ENCODE measurements at regions not wholly inside any gene's neighbourhood (a gene's known extent, or its start where the extent isn't known, plus 50 kb on each side); places are given as distances from the start of the nearest gene placed in this dataset.

- H3K4me3 ChIP-seq (replicated peaks in 1 of 4; ENCODE audit: control extremely low read depth in 1 of 4, insufficient read depth in 1 of 4, low read depth in 3 of 4, low read length in 4 of 4), result no peak overlapping the region
- TF ChIP-seq CTCF (conservative IDR thresholded peaks at IDR 0.05 in 1 of 2, IDR thresholded peaks at IDR 0.05 in 1 of 2; ENCODE audit: low read depth in 1 of 2, low read length in 2 of 2), result no peak
- TF ChIP-seq EZH2 (IDR thresholded peaks at IDR 0.05; ENCODE audit: low read length, missing control alignments), result no peak
- H3K4me1 ChIP-seq (ENCODE audit: control insufficient read depth, extremely low read depth, insufficient read depth, low read length), result no peaks in the 10 kb centered on the region
- H3K27ac ChIP-seq (ENCODE audit: insufficient read depth, low read length), result no peak overlapping the region
- no peaks in the 10 kb centered on the region for H3K27me3 ChIP-seq (ENCODE audit: control insufficient read depth, insufficient read depth, low read length)
- no peak overlapping the region for H2AFZ ChIP-seq (ENCODE audit: low read length)
- H4K20me1 ChIP-seq (ENCODE audit: control insufficient read depth, extremely low read depth, insufficient read depth, low read length), result no peaks in the 10 kb centered on the region
- H3K36me3 ChIP-seq (ENCODE audit: control insufficient read depth, insufficient read depth, low read length), result no peaks in the 10 kb centered on the region
- no peak overlapping the region for H3K9ac ChIP-seq (ENCODE audit: insufficient read depth, low read length)
- H3K79me2 ChIP-seq (ENCODE audit: control insufficient read depth, insufficient read depth, low read length), result no peaks in the 10 kb centered on the region
- no peaks in the 10 kb centered on the region for H3K9me3 ChIP-seq (ENCODE audit: control insufficient read depth, insufficient read depth, low read depth, low read length)
- no peak overlapping the region for H3K4me2 ChIP-seq (ENCODE audit: extremely low read depth, insufficient read depth, low read length)
- DNase-seq (ENCODE audit: low read depth in 2 of 2), result no peak
These were observed 162.6 kb downstream of the TEX29 start for GRCh38 chr13:111482806-111483620.

GRCh38 chr13:111483621-111483987, 163.2 kb downstream of the TEX29 start:
- Histone ChIP-seq H3K9ac (ENCODE audit: insufficient read depth, low read length) (no peak overlapping the region), H3K4me3 (replicated peaks in 1 of 4; ENCODE audit: control extremely low read depth in 1 of 4, insufficient read depth in 1 of 4, low read depth in 3 of 4, low read length in 4 of 4) (no peak overlapping the region), H3K27me3 (ENCODE audit: control insufficient read depth, insufficient read depth, low read length) (no peaks in the 10 kb centered on the region), H3K27ac (ENCODE audit: insufficient read depth, low read length) (no peak overlapping the region), H3K36me3 (ENCODE audit: control insufficient read depth, insufficient read depth, low read length) (no peaks in the 10 kb centered on the region), H3K4me1 (ENCODE audit: control insufficient read depth, extremely low read depth, insufficient read depth, low read length) (no peaks in the 10 kb centered on the region), H3K79me2 (ENCODE audit: control insufficient read depth, insufficient read depth, low read length) (no peaks in the 10 kb centered on the region), H3K4me2 (ENCODE audit: extremely low read depth, insufficient read depth, low read length) (no peak overlapping the region), H2AFZ (ENCODE audit: low read length) (no peak overlapping the region), H4K20me1 (ENCODE audit: control insufficient read depth, extremely low read depth, insufficient read depth, low read length) (no peaks in the 10 kb centered on the region), H3K9me3 (ENCODE audit: control insufficient read depth, insufficient read depth, low read depth, low read length) (no peaks in the 10 kb centered on the region)
- no peak for DNase-seq (ENCODE audit: low read depth in 2 of 2)
- TF ChIP-seq CTCF (conservative IDR thresholded peaks at IDR 0.05 in 1 of 2, IDR thresholded peaks at IDR 0.05 in 1 of 2; ENCODE audit: low read depth in 1 of 2, low read length in 2 of 2), result no peak
- no peak for TF ChIP-seq EZH2 (IDR thresholded peaks at IDR 0.05; ENCODE audit: low read length, missing control alignments)

- Histone ChIP-seq H3K27ac (ENCODE audit: insufficient read depth, low read length) (no peak overlapping the region), H3K4me1 (ENCODE audit: control insufficient read depth, extremely low read depth, insufficient read depth, low read length) (no peaks in the 10 kb centered on the region), H3K9me3 (ENCODE audit: control insufficient read depth, insufficient read depth, low read depth, low read length) (no peaks in the 10 kb centered on the region), H2AFZ (ENCODE audit: low read length) (no peak overlapping the region), H3K36me3 (ENCODE audit: control insufficient read depth, insufficient read depth, low read length) (no peaks in the 10 kb centered on the region), H4K20me1 (ENCODE audit: control insufficient read depth, extremely low read depth, insufficient read depth, low read length) (no peaks in the 10 kb centered on the region), H3K4me3 (replicated peaks in 1 of 4; ENCODE audit: control extremely low read depth in 1 of 4, insufficient read depth in 1 of 4, low read depth in 3 of 4, low read length in 4 of 4) (no peak overlapping the region), H3K79me2 (ENCODE audit: control insufficient read depth, insufficient read depth, low read length) (no peaks in the 10 kb centered on the region), H3K9ac (ENCODE audit: insufficient read depth, low read length) (no peak overlapping the region), H3K27me3 (ENCODE audit: control insufficient read depth, insufficient read depth, low read length) (no peaks in the 10 kb centered on the region), H3K4me2 (ENCODE audit: extremely low read depth, insufficient read depth, low read length) (no peak overlapping the region)
- no peak for TF ChIP-seq EZH2 (IDR thresholded peaks at IDR 0.05; ENCODE audit: low read length, missing control alignments)
- TF ChIP-seq CTCF (conservative IDR thresholded peaks at IDR 0.05 in 1 of 2, IDR thresholded peaks at IDR 0.05 in 1 of 2; ENCODE audit: low read depth in 1 of 2, low read length in 2 of 2), result no peak
- no peak for DNase-seq (ENCODE audit: low read depth in 2 of 2)
These were observed 163.9 kb downstream of the TEX29 start for GRCh38 chr13:111484141-111484925.
